ENCODE measurements at regions not wholly inside any gene's neighbourhood (a gene's known extent, or its start where the extent isn't known, plus 50 kb on each side); places are given as distances from the start of the nearest gene placed in this dataset.

- no peak overlapping the region for H3K27ac ChIP-seq
Measured at GRCh38 chr15:61640756-61641155, 411.7 kb upstream of the RORA start.

DNA sequence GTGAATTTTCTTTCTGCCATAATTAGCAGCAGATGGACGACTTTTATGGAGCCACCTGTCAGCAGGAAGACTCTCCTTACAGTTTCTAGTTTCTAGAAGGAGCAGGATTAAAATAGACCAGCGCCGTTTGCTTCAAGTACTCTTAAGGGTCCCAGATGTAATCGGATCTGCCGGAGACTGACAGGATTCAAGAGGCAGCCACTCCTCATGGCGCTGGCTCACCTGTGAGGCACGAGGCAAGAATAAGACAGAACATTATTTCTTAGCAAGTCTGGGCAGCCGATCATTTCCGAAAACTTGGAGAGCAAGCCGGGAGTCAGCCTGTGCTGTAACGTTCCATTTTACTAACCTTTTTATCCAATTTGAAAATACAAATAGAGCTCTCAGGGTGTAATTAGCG lies 410.4 kb upstream of the RORA start:
- no peaks in the 10 kb centered on the region for H3K27me3 ChIP-seq (ENCODE audit: control insufficient read depth, insufficient read depth, low read length)
- no peak overlapping the region for H3K9ac ChIP-seq
- H3K36me3 ChIP-seq (ENCODE audit: control insufficient read depth, insufficient read depth, low read length): no peaks in the 10 kb centered on the region
- H3K27ac ChIP-seq: no peak overlapping the region
- no peak overlapping the region for H2AFZ ChIP-seq
- TF ChIP-seq, protein P1, sequence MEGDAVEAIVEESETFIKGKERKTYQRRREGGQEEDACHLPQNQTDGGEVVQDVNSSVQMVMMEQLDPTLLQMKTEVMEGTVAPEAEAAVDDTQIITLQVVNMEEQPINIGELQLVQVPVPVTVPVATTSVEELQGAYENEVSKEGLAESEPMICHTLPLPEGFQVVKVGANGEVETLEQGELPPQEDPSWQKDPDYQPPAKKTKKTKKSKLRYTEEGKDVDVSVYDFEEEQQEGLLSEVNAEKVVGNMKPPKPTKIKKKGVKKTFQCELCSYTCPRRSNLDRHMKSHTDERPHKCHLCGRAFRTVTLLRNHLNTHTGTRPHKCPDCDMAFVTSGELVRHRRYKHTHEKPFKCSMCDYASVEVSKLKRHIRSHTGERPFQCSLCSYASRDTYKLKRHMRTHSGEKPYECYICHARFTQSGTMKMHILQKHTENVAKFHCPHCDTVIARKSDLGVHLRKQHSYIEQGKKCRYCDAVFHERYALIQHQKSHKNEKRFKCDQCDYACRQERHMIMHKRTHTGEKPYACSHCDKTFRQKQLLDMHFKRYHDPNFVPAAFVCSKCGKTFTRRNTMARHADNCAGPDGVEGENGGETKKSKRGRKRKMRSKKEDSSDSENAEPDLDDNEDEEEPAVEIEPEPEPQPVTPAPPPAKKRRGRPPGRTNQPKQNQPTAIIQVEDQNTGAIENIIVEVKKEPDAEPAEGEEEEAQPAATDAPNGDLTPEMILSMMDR (IDR thresholded peaks at IDR 0.05): no peak
- H3K9me3 ChIP-seq (ENCODE audit: control insufficient read depth, low read length): no peaks in the 10 kb centered on the region
- H3K79me2 ChIP-seq: no peaks in the 10 kb centered on the region
- no peak overlapping the region for H3K4me3 ChIP-seq (ENCODE audit: low read depth, low read length)
- no peak overlapping the region for H3K4me2 ChIP-seq (ENCODE audit: low read length)
- no peaks in the 10 kb centered on the region for H3K4me1 ChIP-seq

More at GRCh38 chr15:61640756-61641155, 411.7 kb upstream of the RORA start:
- H3K36me3 ChIP-seq (ENCODE audit: control insufficient read depth, insufficient read depth, low read length): no peaks in the 10 kb centered on the region
- no peak overlapping the region for H3K4me2 ChIP-seq (ENCODE audit: low read length)
- H3K79me2 ChIP-seq: no peaks in the 10 kb centered on the region
- no peaks in the 10 kb centered on the region for H3K27me3 ChIP-seq (ENCODE audit: control insufficient read depth, insufficient read depth, low read length)
- no peaks in the 10 kb centered on the region for H3K4me1 ChIP-seq
- no peak overlapping the region for H2AFZ ChIP-seq
- H3K4me3 ChIP-seq (ENCODE audit: low read depth, low read length): no peak overlapping the region
- no peak overlapping the region for H3K9ac ChIP-seq
- TF ChIP-seq, protein P1 (IDR thresholded peaks at IDR 0.05): no peak
- no peaks in the 10 kb centered on the region for H3K9me3 ChIP-seq (ENCODE audit: control insufficient read depth, low read length)

GRCh38 chr15:61634837-61635236 lies 405.7 kb upstream of the RORA start:
- H2AFZ ChIP-seq: no peak overlapping the region
- no peak overlapping the region for H3K27ac ChIP-seq
- TF ChIP-seq, protein P1 (IDR thresholded peaks at IDR 0.05): no peak
- H3K9me3 ChIP-seq (ENCODE audit: control insufficient read depth, low read length): no peaks in the 10 kb centered on the region
- H3K4me1 ChIP-seq: no peaks in the 10 kb centered on the region
- H3K4me3 ChIP-seq (ENCODE audit: low read depth, low read length): no peak overlapping the region
- no peaks in the 10 kb centered on the region for H3K27me3 ChIP-seq (ENCODE audit: control insufficient read depth, insufficient read depth, low read length)
- no peak overlapping the region for H3K9ac ChIP-seq
- H3K36me3 ChIP-seq (ENCODE audit: control insufficient read depth, insufficient read depth, low read length): no peaks in the 10 kb centered on the region
- no peaks in the 10 kb centered on the region for H3K79me2 ChIP-seq
- no peak overlapping the region for H3K4me2 ChIP-seq (ENCODE audit: low read length)

GRCh38 chr15:61633951-61634350 lies 404.8 kb upstream of the RORA start:
- Histone ChIP-seq H3K36me3 (ENCODE audit: control insufficient read depth, insufficient read depth, low read length) (no peaks in the 10 kb centered on the region), H3K4me3 (ENCODE audit: low read depth, low read length) (no peak overlapping the region), H3K27ac (no peak overlapping the region), H3K79me2 (no peaks in the 10 kb centered on the region), H3K9me3 (ENCODE audit: control insufficient read depth, low read length) (no peaks in the 10 kb centered on the region), H3K9ac (no peak overlapping the region), H3K27me3 (ENCODE audit: control insufficient read depth, insufficient read depth, low read length) (no peaks in the 10 kb centered on the region), H3K4me1 (no peaks in the 10 kb centered on the region), H3K4me2 (ENCODE audit: low read length) (no peak overlapping the region), H2AFZ (no peak overlapping the region)
- TF ChIP-seq, protein P1 (IDR thresholded peaks at IDR 0.05): no peak

- Histone ChIP-seq H3K9ac (no peak overlapping the region), H3K4me3 (ENCODE audit: low read depth, low read length) (no peak overlapping the region), H3K27ac (no peak overlapping the region), H3K4me1 (no peaks in the 10 kb centered on the region), H3K36me3 (ENCODE audit: control insufficient read depth, insufficient read depth, low read length) (no peaks in the 10 kb centered on the region), H3K4me2 (ENCODE audit: low read length) (no peak overlapping the region), H3K79me2 (no peaks in the 10 kb centered on the region), H3K9me3 (ENCODE audit: control insufficient read depth, low read length) (no peaks in the 10 kb centered on the region), H2AFZ (no peak overlapping the region), H3K27me3 (ENCODE audit: control insufficient read depth, insufficient read depth, low read length) (no peaks in the 10 kb centered on the region)
- TF ChIP-seq, protein P1 (IDR thresholded peaks at IDR 0.05): no peak
Measured at GRCh38 chr15:61629269-61629668, 400.2 kb upstream of the RORA start.
